Activated T-cell treated with anti-CD3 and anti-CD28 coated beads for 24 hours (primary cell): ENCODE measurements at regions not wholly inside any gene's neighbourhood (a gene's known extent, or its start where the extent isn't known, plus 50 kb on each side); places are given as distances from the start of the nearest gene placed in this dataset.

ENCODE experiments used
- DNase-seq: peaks from one replicate; pipeline ENCODE4 v3.0.0-alpha.2; 2020; ENCODE audit warnings: low read depth

GRCh38 chr18:66742832-66743231 lies 138.9 kb upstream of the CDH19 start:
- no peak for DNase-seq

- no peak for DNase-seq
Observed at GRCh38 chr18:66735933-66736332, 132.0 kb upstream of the CDH19 start.

- no peak for DNase-seq
Observed at GRCh38 chr18:66734451-66734850, 130.6 kb upstream of the CDH19 start.

- no peak for DNase-seq
Observed at GRCh38 chr18:66731890-66732289, 128.0 kb upstream of the CDH19 start.

- DNase-seq, result no peak
Observed at GRCh38 chr18:66729442-66730239, 125.8 kb upstream of the CDH19 start.

GRCh38 chr18:66728951-66729350 lies 125.1 kb upstream of the CDH19 start:
- no peak for DNase-seq

- DNase-seq, result no peak
Observed at GRCh38 chr18:66727991-66728390, 124.1 kb upstream of the CDH19 start.

GRCh38 chr18:66724664-66725356 lies 120.9 kb upstream of the CDH19 start:
- no peak for DNase-seq

GRCh38 chr18:66722671-66723070 lies 118.8 kb upstream of the CDH19 start:
- DNase-seq, result no peak

GRCh38 chr18:66708646-66709045 lies 104.8 kb upstream of the CDH19 start:
- no peak for DNase-seq

- no peak for DNase-seq
Observed at GRCh38 chr18:66707473-66707872, 103.6 kb upstream of the CDH19 start.

- DNase-seq, result no peak
Observed at GRCh38 chr18:66695281-66695680, 91.4 kb upstream of the CDH19 start.

GRCh38 chr18:66694852-66695251 lies 91.0 kb upstream of the CDH19 start:
- no peak for DNase-seq

- DNase-seq, result no peak
Observed at GRCh38 chr18:66687635-66688034, 83.7 kb upstream of the CDH19 start.

GRCh38 chr18:66682855-66683322 lies 79.0 kb upstream of the CDH19 start:
- no peak for DNase-seq

- no peak for DNase-seq
Observed at GRCh38 chr18:66676699-66677098, 72.8 kb upstream of the CDH19 start.

- no peak for DNase-seq
Observed at GRCh38 chr18:66674286-66674685, 70.4 kb upstream of the CDH19 start.

GRCh38 chr18:66668706-66669105 lies 64.8 kb upstream of the CDH19 start:
- no peak for DNase-seq

GRCh38 chr18:66662632-66663031 lies 58.7 kb upstream of the CDH19 start:
- DNase-seq, result no peak

- no peak for DNase-seq
Observed at GRCh38 chr18:66655407-66655806, 51.5 kb upstream of the CDH19 start.
